Hepatocyte (in vitro differentiated cells): ENCODE measurements at regions not wholly inside any gene's neighbourhood (a gene's known extent, or its start where the extent isn't known, plus 50 kb on each side); places are given as distances from the start of the nearest gene placed in this dataset. TPM values are rescaled to one million over a fixed set of nuclear protein-coding genes. Genes with fewer than 3 reads are reported as not detected.
"Not testable (repeated sequence)": the region's sequence is repeated elsewhere in the genome, so short reads cannot be mapped to it uniquely, and the experiment has no call there.

Experiments used
- DNase-seq: peaks from one replicate; pipeline ENCODE4 v3.0.0-alpha.2; 2016; ENCODE audit warnings: low spot score
- H2AFZ ChIP-seq: fragments of 200-600 bp; sonication (generic); 2 replicates; pipeline ENCODE4 v1.6.0; 2016; ENCODE audit warnings: antibody characterized with exemption, mild to moderate bottlenecking
- H3K27ac ChIP-seq: fragments of 200-600 bp; sonication (generic); 2 replicates; pipeline ENCODE4 v1.5.1; 2016; ENCODE audit warnings: mild to moderate bottlenecking
- H3K27me3 ChIP-seq: fragments of 200-600 bp; sonication (generic); 2 replicates; pipeline ENCODE4 v1.6.1; 2016
- H3K36me3 ChIP-seq: fragments of 200-600 bp; sonication (generic); replicated peaks from 2 replicates; pipeline ENCODE4 v1.5.1; 2016; ENCODE audit warnings: low read depth; ENCODE audit not compliant: insufficient read depth
- H3K4me1 ChIP-seq: fragments of 200-600 bp; sonication (generic); 2 replicates; pipeline ENCODE4 v1.5.1; 2016; ENCODE audit warnings: mild to moderate bottlenecking, moderate library complexity; ENCODE audit not compliant: insufficient read depth
- H3K4me2 ChIP-seq: fragments of 200-600 bp; sonication (generic); 2 replicates; pipeline ENCODE4 v1.6.0; 2016
- H3K4me3 ChIP-seq: fragments of 200-600 bp; sonication (generic); 2 replicates; pipeline ENCODE4 v1.5.1; 2016; ENCODE audit warnings: mild to moderate bottlenecking
- H3K79me2 ChIP-seq: fragments of 200-600 bp; sonication (generic); 2 replicates; pipeline ENCODE4 v1.6.0; 2017; ENCODE audit warnings: mild to moderate bottlenecking
- H3K9me2 ChIP-seq: fragments of 200-600 bp; sonication (generic); replicated peaks from 2 replicates; pipeline ENCODE4 v1.6.0; 2017; ENCODE audit warnings: mild to moderate bottlenecking; ENCODE audit not compliant: insufficient read depth
- H3K9me3 ChIP-seq: fragments of 200-600 bp; sonication (generic); 2 replicates; pipeline ENCODE4 v1.5.1; 2016; ENCODE audit warnings: low read depth, mild to moderate bottlenecking
- H4K20me1 ChIP-seq: fragments of 200-600 bp; sonication (generic); 2 replicates; pipeline ENCODE4 v1.6.0; 2016; ENCODE audit warnings: mild to moderate bottlenecking; ENCODE audit not compliant: insufficient read depth, poor library complexity, severe bottlenecking
- WGBS: methylation state at CpG from one replicate; pipeline ENCODE4 v1.1.6; 2016; ENCODE audit warnings: low lambda C conversion rate; ENCODE audit errors: missing lambda C conversion rate; 5-methylcytosine and 5-hydroxymethylcytosine counted together
- small RNA-seq: library from RNA; depleted of rRNA; stranded (forward); fragments of <200 nt; gene quantifications from one replicate; pipeline ENCODE3, GENCODE V24; 2014

DNA sequence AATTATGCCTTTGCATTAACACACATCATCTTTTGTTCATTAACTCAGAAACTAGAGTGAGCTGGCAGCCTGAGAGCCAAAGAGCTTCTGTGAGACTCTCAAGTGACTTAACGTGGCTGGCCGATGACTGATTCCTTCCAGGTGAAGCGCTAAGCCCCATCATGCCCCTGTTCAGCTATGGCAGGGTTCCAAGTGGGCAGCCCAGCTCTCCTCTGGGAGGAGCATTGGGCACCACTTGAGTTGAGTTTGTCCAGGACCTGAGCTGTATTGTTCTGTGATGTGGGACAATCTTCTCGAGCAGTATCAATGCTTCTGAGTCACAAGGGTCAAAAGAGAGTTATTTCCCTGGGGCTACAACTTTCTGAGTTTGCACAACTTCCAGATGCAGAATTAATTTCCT is 53.3 kb upstream of the DPP6 start:
- WGBS = 78% methylated on average over 4 of the region's 4 CpGs
- not testable (repeated sequence) for H3K27ac ChIP-seq, H3K9me3 ChIP-seq, H2AFZ ChIP-seq, H3K9me2 ChIP-seq, H3K4me2 ChIP-seq, H3K36me3 ChIP-seq, H3K27me3 ChIP-seq, H3K79me2 ChIP-seq, H3K4me1 ChIP-seq, H4K20me1 ChIP-seq, DNase-seq, H3K4me3 ChIP-seq

Small RNAs in the stretch of these regions (small RNA-seq; reads per million reads assigned to genes)
- gene AC005588.1 = not detected
- gene AC079809.1 = not detected
